Glomerular visceral epithelial cell (primary cell): ENCODE measurements at regions not wholly inside any gene's neighbourhood (a gene's known extent, or its start where the extent isn't known, plus 50 kb on each side); places are given as distances from the start of the nearest gene placed in this dataset.

Experiments
- DNase-seq: peaks from one replicate; pipeline ENCODE4 v3.0.0-alpha.2; 2016; ENCODE audit errors: extremely low spot score

- DNase-seq = no peak
These were observed 73.9 kb upstream of the TAF9B start for GRCh38 chrX:78213331-78213730.

- DNase-seq = peak; percentile 11
These were observed 60.4 kb upstream of the TAF9B start for GRCh38 chrX:78199851-78200250.
